ENCODE measurements at regions not wholly inside any gene's neighbourhood (a gene's known extent, or its start where the extent isn't known, plus 50 kb on each side); places are given as distances from the start of the nearest gene placed in this dataset.

GRCh38 chr2:5123582-5124196 lies 568.5 kb upstream of the SOX11 start:
- Mint-ChIP-seq H3K9me3 (peaks cover 5% of the 10 kb centered on the region), H3K4me3 (no peak overlapping the region), H3K27me3 (no peaks in the 10 kb centered on the region), H3K4me1 (ENCODE audit: low read depth) (no peaks in the 10 kb centered on the region), H3K27ac (no peak overlapping the region), H3K36me3 (no peaks in the 10 kb centered on the region)
- ChIA-PET CTCF (no interaction called here), POLR2A (no interaction called here)
- intact Hi-C loops (cut with micrococcal nuclease): no loop called here
- no peak for DNase-seq

- ChIA-PET POLR2A (no interaction called here), CTCF (no interaction called here)
- Mint-ChIP-seq H3K4me3 (no peak overlapping the region), H3K27me3 (no peaks in the 10 kb centered on the region), H3K36me3 (no peaks in the 10 kb centered on the region), H3K9me3 (peaks cover 5% of the 10 kb centered on the region), H3K4me1 (ENCODE audit: low read depth) (no peaks in the 10 kb centered on the region), H3K27ac (no peak overlapping the region)
- intact Hi-C loops (cut with micrococcal nuclease): no loop called here
- no peak for DNase-seq
Observed at GRCh38 chr2:5125017-5125730, 567.0 kb upstream of the SOX11 start.

GRCh38 chr2:5132281-5132680 lies 559.9 kb upstream of the SOX11 start:
- H3K4me1 Mint-ChIP-seq (ENCODE audit: low read depth): no peaks in the 10 kb centered on the region
- no peaks in the 10 kb centered on the region for H3K27me3 Mint-ChIP-seq
- POLR2A ChIA-PET: no interaction called here
- intact Hi-C loops (cut with micrococcal nuclease): no loop called here
- H3K9me3 Mint-ChIP-seq: peaks cover 9% of the 10 kb centered on the region
- no peak for DNase-seq
- H3K27ac Mint-ChIP-seq: no peak overlapping the region
- H3K36me3 Mint-ChIP-seq: no peaks in the 10 kb centered on the region
- CTCF ChIA-PET: no interaction called here
- no peak overlapping the region for H3K4me3 Mint-ChIP-seq

- Mint-ChIP-seq H3K9me3 (peaks cover 12% of the 10 kb centered on the region), H3K4me3 (no peak overlapping the region), H3K27ac (no peak overlapping the region), H3K27me3 (no peaks in the 10 kb centered on the region), H3K4me1 (ENCODE audit: low read depth) (no peaks in the 10 kb centered on the region), H3K36me3 (no peaks in the 10 kb centered on the region)
- ChIA-PET POLR2A (no interaction called here), CTCF (no interaction called here)
- no peak for DNase-seq
- intact Hi-C loops (cut with micrococcal nuclease): no loop called here
Observed at GRCh38 chr2:5140347-5140746, 551.8 kb upstream of the SOX11 start.

- ChIA-PET POLR2A (no interaction called here), CTCF (no interaction called here)
- H3K27me3 Mint-ChIP-seq: no peaks in the 10 kb centered on the region
- no peaks in the 10 kb centered on the region for H3K36me3 Mint-ChIP-seq
- H3K4me3 Mint-ChIP-seq: no peak overlapping the region
- H3K9me3 Mint-ChIP-seq: peaks cover 22% of the 10 kb centered on the region
- intact Hi-C loops (cut with micrococcal nuclease): no loop called here
- H3K4me1 Mint-ChIP-seq (ENCODE audit: low read depth): no peaks in the 10 kb centered on the region
- DNase-seq: no peak
- no peak overlapping the region for H3K27ac Mint-ChIP-seq
Observed at GRCh38 chr2:5144159-5144558, 548.0 kb upstream of the SOX11 start.

- peaks cover 25% of the 10 kb centered on the region for H3K9me3 Mint-ChIP-seq
- no peak overlapping the region for H3K4me3 Mint-ChIP-seq
- H3K27ac Mint-ChIP-seq: no peak overlapping the region
- DNase-seq: no peak
- no peaks in the 10 kb centered on the region for H3K36me3 Mint-ChIP-seq
- intact Hi-C loops (cut with micrococcal nuclease): no loop called here
- CTCF ChIA-PET: no interaction called here
- no peaks in the 10 kb centered on the region for H3K4me1 Mint-ChIP-seq (ENCODE audit: low read depth)
- no peaks in the 10 kb centered on the region for H3K27me3 Mint-ChIP-seq
- POLR2A ChIA-PET: no interaction called here
Observed at GRCh38 chr2:5145053-5145452, 547.1 kb upstream of the SOX11 start.

GRCh38 chr2:5145801-5146200 lies 546.4 kb upstream of the SOX11 start:
- DNase-seq: no peak
- intact Hi-C loops (cut with micrococcal nuclease): no loop called here
- no peaks in the 10 kb centered on the region for H3K36me3 Mint-ChIP-seq
- ChIA-PET CTCF (no interaction called here), POLR2A (no interaction called here)
- no peaks in the 10 kb centered on the region for H3K4me1 Mint-ChIP-seq (ENCODE audit: low read depth)
- no peaks in the 10 kb centered on the region for H3K27me3 Mint-ChIP-seq
- no peak overlapping the region for H3K4me3 Mint-ChIP-seq
- H3K9me3 Mint-ChIP-seq: peaks cover 25% of the 10 kb centered on the region
- no peak overlapping the region for H3K27ac Mint-ChIP-seq

GRCh38 chr2:5148392-5149085 lies 543.6 kb upstream of the SOX11 start:
- Mint-ChIP-seq H3K9me3 (peaks cover 46% of the 10 kb centered on the region), H3K27me3 (no peaks in the 10 kb centered on the region), H3K36me3 (no peaks in the 10 kb centered on the region), H3K4me3 (no peak overlapping the region), H3K27ac (no peak overlapping the region), H3K4me1 (ENCODE audit: low read depth) (no peaks in the 10 kb centered on the region)
- POLR2A ChIA-PET: no interaction called here
- CTCF ChIA-PET: no interaction called here
- intact Hi-C loops (cut with micrococcal nuclease): no loop called here
- DNase-seq: no peak

- H3K27ac Mint-ChIP-seq: no peak overlapping the region
- H3K36me3 Mint-ChIP-seq: no peaks in the 10 kb centered on the region
- DNase-seq: no peak
- no peaks in the 10 kb centered on the region for H3K27me3 Mint-ChIP-seq
- ChIA-PET CTCF (no interaction called here), POLR2A (no interaction called here)
- intact Hi-C loops (cut with micrococcal nuclease): no loop called here
- H3K4me1 Mint-ChIP-seq (ENCODE audit: low read depth): no peaks in the 10 kb centered on the region
- H3K9me3 Mint-ChIP-seq: peaks cover 42% of the 10 kb centered on the region
- no peak overlapping the region for H3K4me3 Mint-ChIP-seq
Observed at GRCh38 chr2:5150871-5151270, 541.3 kb upstream of the SOX11 start.

GRCh38 chr2:5164776-5165525 lies 527.2 kb upstream of the SOX11 start:
- no peak overlapping the region for H3K27ac Mint-ChIP-seq
- intact Hi-C loops (cut with micrococcal nuclease): no loop called here
- no peaks in the 10 kb centered on the region for H3K4me1 Mint-ChIP-seq (ENCODE audit: low read depth)
- H3K4me3 Mint-ChIP-seq: no peak overlapping the region
- no peak for DNase-seq
- no peaks in the 10 kb centered on the region for H3K27me3 Mint-ChIP-seq
- CTCF ChIA-PET: no interaction called here
- H3K9me3 Mint-ChIP-seq: peaks cover 18% of the 10 kb centered on the region
- no peaks in the 10 kb centered on the region for H3K36me3 Mint-ChIP-seq
- POLR2A ChIA-PET: no interaction called here

GRCh38 chr2:5172923-5173322 lies 519.3 kb upstream of the SOX11 start:
- intact Hi-C loops (cut with micrococcal nuclease): no loop called here
- no peaks in the 10 kb centered on the region for H3K36me3 Mint-ChIP-seq
- CTCF ChIA-PET: no interaction called here
- H3K4me1 Mint-ChIP-seq (ENCODE audit: low read depth): no peaks in the 10 kb centered on the region
- no peaks in the 10 kb centered on the region for H3K27me3 Mint-ChIP-seq
- POLR2A ChIA-PET: no interaction called here
- no peak overlapping the region for H3K4me3 Mint-ChIP-seq
- no peak overlapping the region for H3K27ac Mint-ChIP-seq
- peaks cover 15% of the 10 kb centered on the region for H3K9me3 Mint-ChIP-seq
- no peak for DNase-seq

GRCh38 chr2:5173876-5174535 lies 518.2 kb upstream of the SOX11 start:
- intact Hi-C loops (cut with micrococcal nuclease): no loop called here
- Mint-ChIP-seq H3K27ac (no peak overlapping the region), H3K27me3 (no peaks in the 10 kb centered on the region), H3K4me3 (no peak overlapping the region), H3K4me1 (ENCODE audit: low read depth) (no peaks in the 10 kb centered on the region), H3K9me3 (peaks cover 12% of the 10 kb centered on the region), H3K36me3 (no peaks in the 10 kb centered on the region)
- ChIA-PET POLR2A (no interaction called here), CTCF (no interaction called here)
- no peak for DNase-seq

Measured in activated CD4-positive, alpha-beta memory T cell treated with anti-CD3 and anti-CD28 coated beads for 36 hours (primary cell).